ENCODE measurements at regions not wholly inside any gene's neighbourhood (a gene's known extent, or its start where the extent isn't known, plus 50 kb on each side); places are given as distances from the start of the nearest gene placed in this dataset.

DNA sequence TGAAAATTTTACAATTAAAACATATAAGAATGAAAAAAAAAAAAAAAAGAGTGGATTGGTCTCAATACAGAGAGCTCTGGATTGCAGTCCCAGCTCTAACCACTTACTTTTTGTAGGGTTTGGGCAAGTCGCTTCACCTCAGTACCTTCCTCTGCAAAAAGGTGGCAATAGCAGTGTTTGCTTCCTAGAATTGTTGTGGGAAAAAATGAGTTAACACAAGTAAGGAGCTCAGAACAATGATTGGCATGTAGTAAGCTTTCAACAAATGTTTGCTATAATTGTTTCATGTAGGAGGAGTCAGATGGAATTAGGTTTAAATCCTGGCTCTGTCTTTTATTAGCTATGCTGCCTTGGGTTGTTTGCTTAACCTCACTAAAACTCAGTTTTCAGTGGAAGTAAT lies 425.2 kb upstream of the TBL1XR1 start:
- TF ChIP-seq, protein P1, sequence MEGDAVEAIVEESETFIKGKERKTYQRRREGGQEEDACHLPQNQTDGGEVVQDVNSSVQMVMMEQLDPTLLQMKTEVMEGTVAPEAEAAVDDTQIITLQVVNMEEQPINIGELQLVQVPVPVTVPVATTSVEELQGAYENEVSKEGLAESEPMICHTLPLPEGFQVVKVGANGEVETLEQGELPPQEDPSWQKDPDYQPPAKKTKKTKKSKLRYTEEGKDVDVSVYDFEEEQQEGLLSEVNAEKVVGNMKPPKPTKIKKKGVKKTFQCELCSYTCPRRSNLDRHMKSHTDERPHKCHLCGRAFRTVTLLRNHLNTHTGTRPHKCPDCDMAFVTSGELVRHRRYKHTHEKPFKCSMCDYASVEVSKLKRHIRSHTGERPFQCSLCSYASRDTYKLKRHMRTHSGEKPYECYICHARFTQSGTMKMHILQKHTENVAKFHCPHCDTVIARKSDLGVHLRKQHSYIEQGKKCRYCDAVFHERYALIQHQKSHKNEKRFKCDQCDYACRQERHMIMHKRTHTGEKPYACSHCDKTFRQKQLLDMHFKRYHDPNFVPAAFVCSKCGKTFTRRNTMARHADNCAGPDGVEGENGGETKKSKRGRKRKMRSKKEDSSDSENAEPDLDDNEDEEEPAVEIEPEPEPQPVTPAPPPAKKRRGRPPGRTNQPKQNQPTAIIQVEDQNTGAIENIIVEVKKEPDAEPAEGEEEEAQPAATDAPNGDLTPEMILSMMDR (IDR thresholded peaks at IDR 0.05 in 8 of 11, conservative IDR thresholded peaks at IDR 0.05 in 3 of 11) = no peak
- TF ChIP-seq POLR2A (IDR thresholded peaks at IDR 0.05) (no peak), POLR2AphosphoS5 (IDR thresholded peaks at IDR 0.05) (no peak)

All from spleen (tissue), 7 donors.